B cell (primary cell): ENCODE measurements at regions not wholly inside any gene's neighbourhood (a gene's known extent, or its start where the extent isn't known, plus 50 kb on each side); places are given as distances from the start of the nearest gene placed in this dataset.

Experiments
- ATAC-seq: fragments of 200-7000 bp; cut with Tn5 transposase; one replicate; pipeline ENCODE4 v1.10.0; 2021; ENCODE audit warnings: low read depth, mild to moderate bottlenecking, moderate number of reproducible peaks, moderate library complexity
- CTCF ChIA-PET: fragments of 350-600 bp; sonication (Branson Sonifier 250); formaldehyde crosslinking; loops from one replicate; lab custom pipeline; 2021; ENCODE audit warnings: antibody characterized with exemption, inconsistent platforms; lab: Charles Lee
- POLR2A ChIA-PET: fragments of 350-600 bp; sonication (Branson Sonifier 250); formaldehyde crosslinking; loops from one replicate; lab custom pipeline; 2021; ENCODE audit warnings: antibody characterized with exemption; lab: Charles Lee
- DNase-seq: peaks from one replicate; pipeline ENCODE4 v3.0.0; 2013
- H2AFZ ChIP-seq: 2 replicates; pipeline ENCODE4 v1.6.1; 2012; ENCODE audit warnings: mild to moderate bottlenecking, low read depth, low read length; ENCODE audit not compliant: insufficient read depth, poor library complexity, severe bottlenecking
- H3K27ac ChIP-seq, 2 donors: 1 replicate in 1 of 2; 2 replicates in 1 of 2; pipeline ENCODE4 v1.5.1; 2012 to 2013; ENCODE audit warnings: low read length in 2 of 2, mild to moderate bottlenecking in 2 of 2, moderate library complexity in 1 of 2
- H3K27me3 ChIP-seq, 4 experiments: fragments of 200-600 bp in 1 of 4; sonication (generic) in 1 of 4; replicated peaks in 1 of 4; 1 replicate in 2 of 4; 2 replicates in 2 of 4; pipeline versions ENCODE4 v1.6.1 to v1.7.0; 2013 to 2016; ENCODE audit warnings: low read length in 3 of 4, mild to moderate bottlenecking in 2 of 4, mixed read lengths in 1 of 4, moderate library complexity in 1 of 4; ENCODE audit not compliant: insufficient read depth in 4 of 4, control insufficient read depth in 3 of 4; ENCODE audit errors: control extremely low read depth in 1 of 4
- H3K36me3 ChIP-seq, 2 experiments: replicated peaks in 1 of 2; 1 replicate in 1 of 2; 2 replicates in 1 of 2; pipeline versions ENCODE4 v1.6.1 to v1.7.1; 2013; ENCODE audit warnings: low read length in 1 of 2; ENCODE audit not compliant: insufficient read depth in 2 of 2, control insufficient read depth in 1 of 2; ENCODE audit errors: control extremely low read depth in 1 of 2, extremely low read depth in 1 of 2
- H3K4me1 ChIP-seq, 2 donors: fragments of 200-600 bp in 1 of 2; sonication (generic) in 1 of 2; 1 replicate in 1 of 2; 2 replicates in 1 of 2; pipeline versions ENCODE4 v1.5.1 to v1.6.1; 2013 to 2017; ENCODE audit warnings: low read length in 2 of 2; ENCODE audit not compliant: control insufficient read depth in 2 of 2, insufficient read depth in 2 of 2
- H3K4me2 ChIP-seq: replicated peaks from 2 replicates; pipeline ENCODE3; 2012; ENCODE audit warnings: mild to moderate bottlenecking, low read depth, low read length; ENCODE audit not compliant: poor library complexity, severe bottlenecking
- H3K4me3 ChIP-seq, 5 experiments: fragments of 200-600 bp in 1 of 5; sonication (generic) in 1 of 5; 1 replicate in 3 of 5; 2 replicates in 2 of 5; pipeline versions ENCODE4 v1.5.1 to v1.7.0; 2011 to 2016; ENCODE audit warnings: low read length in 4 of 5, mild to moderate bottlenecking in 4 of 5, low read depth in 2 of 5, control low read depth in 1 of 5, moderate library complexity in 1 of 5; ENCODE audit not compliant: insufficient read depth in 1 of 5; ENCODE audit errors: control extremely low read depth in 1 of 5, extremely low read depth in 1 of 5
- H3K79me2 ChIP-seq: fragments of 200-600 bp; sonication (generic); one replicate; pipeline ENCODE4 v1.6.0; 2016; ENCODE audit warnings: low read length; ENCODE audit not compliant: control insufficient read depth, insufficient read depth
- H3K9ac ChIP-seq: fragments of 200-600 bp; sonication (generic); 2 replicates; pipeline ENCODE4 v1.6.1; 2017; ENCODE audit warnings: mild to moderate bottlenecking, low read length, moderate library complexity
- H3K9me3 ChIP-seq, 3 donors: one replicate each; pipeline versions ENCODE4 v1.6.1 to v1.7.1; 2013; ENCODE audit warnings: low read length in 2 of 3; ENCODE audit not compliant: control insufficient read depth in 2 of 3, insufficient read depth in 1 of 3; ENCODE audit errors: control extremely low read depth in 1 of 3
- H4K20me1 ChIP-seq: 2 replicates; pipeline ENCODE4 v1.6.0; 2012; ENCODE audit warnings: mild to moderate bottlenecking, low read length; ENCODE audit not compliant: insufficient read depth, control insufficient read depth, poor library complexity, severe bottlenecking
- H3K27ac Mint-ChIP-seq: one replicate; pipeline ENCODE4 v1.8.0; 2021; ENCODE audit warnings: mixed read lengths
- H3K27me3 Mint-ChIP-seq: one replicate; pipeline ENCODE4 v1.8.0; 2021; ENCODE audit warnings: mixed read lengths
- H3K4me1 Mint-ChIP-seq: one replicate; pipeline ENCODE4 v1.8.0; 2021; ENCODE audit warnings: mixed read lengths
- H3K4me3 Mint-ChIP-seq: one replicate; pipeline ENCODE4 v1.8.0; 2021; ENCODE audit warnings: mixed read lengths
- H3K9me3 Mint-ChIP-seq: one replicate; pipeline ENCODE4 v1.8.0; 2022; ENCODE audit warnings: mixed read lengths; ENCODE audit not compliant: insufficient read depth
- EZH2 ChIP-seq: IDR thresholded peaks from 2 replicates; pipeline ENCODE4 v1.6.1; 2012; ENCODE audit warnings: borderline replicate concordance, low read depth, mild to moderate bottlenecking, moderate library complexity, low read length; ENCODE audit not compliant: insufficient read depth, poor library complexity, severe bottlenecking
- WGBS: methylation state at CpG from one replicate; pipeline ENCODE4 v1.1.5; 2013; ENCODE audit warnings: missing lambda C conversion rate; ENCODE audit not compliant: insufficient coverage; 5-methylcytosine and 5-hydroxymethylcytosine counted together
- intact Hi-C: fragments of 100-400 bp; cut with micrococcal nuclease; formaldehyde crosslinking; loops from one replicate; pipeline ENCODE4 v1.10.0; 2022
- TF ChIP-seq, protein P1 (sequence below): fragments of 200-600 bp; IDR thresholded peaks from one replicate; pipeline ENCODE4 v1.8.0; 2022; ENCODE audit warnings: antibody characterized with exemption, mild to moderate bottlenecking

DNA sequence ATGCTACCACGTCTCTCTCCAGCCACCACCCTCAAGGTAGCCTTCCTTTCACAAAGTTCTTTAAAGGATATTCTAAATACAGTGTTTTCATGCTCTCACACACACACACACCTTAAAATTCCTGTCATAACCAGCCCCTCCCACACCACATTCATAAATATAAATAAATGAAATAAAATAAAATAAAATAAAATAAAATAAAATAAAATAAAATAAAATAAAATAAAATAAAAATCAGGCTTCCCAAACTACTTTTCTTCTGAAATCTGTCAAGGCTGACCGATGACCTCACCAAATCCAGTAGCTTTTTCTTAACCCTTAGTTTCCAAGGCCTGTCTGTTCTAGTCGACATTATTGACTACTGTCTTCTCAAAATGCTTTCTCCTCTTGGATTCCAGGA, 378.4 kb downstream of the SEC23A start:
- no peak for DNase-seq
- POLR2A ChIA-PET = no interaction called here
- H4K20me1 ChIP-seq = no peaks in the 10 kb centered on the region
- H3K9me3 ChIP-seq = no peaks in the 10 kb centered on the region
- no peak overlapping the region for H3K27ac Mint-ChIP-seq
- no peak overlapping the region for H2AFZ ChIP-seq
- no peaks in the 10 kb centered on the region for H3K36me3 ChIP-seq
- H3K27ac ChIP-seq = no peak overlapping the region
- CTCF ChIA-PET = interaction anchor here (1.2 kb wide), 1 partner anchor 290 kb away, joined by 4 read pairs; no protein-coding TSS in a partner anchor
- no peaks in the 10 kb centered on the region for H3K27me3 ChIP-seq
- H3K4me3 ChIP-seq = no peak overlapping the region
- ATAC-seq = no peak
- H3K9me3 Mint-ChIP-seq = no peaks in the 10 kb centered on the region
- H3K4me1 Mint-ChIP-seq = no peaks in the 10 kb centered on the region
- WGBS = 90% methylated on average over 3 of the region's 3 CpGs
- H3K79me2 ChIP-seq = no peaks in the 10 kb centered on the region
- no peaks in the 10 kb centered on the region for H3K27me3 Mint-ChIP-seq
- H3K4me1 ChIP-seq = no peaks in the 10 kb centered on the region
- no peak for TF ChIP-seq EZH2
- TF ChIP-seq, protein P1, sequence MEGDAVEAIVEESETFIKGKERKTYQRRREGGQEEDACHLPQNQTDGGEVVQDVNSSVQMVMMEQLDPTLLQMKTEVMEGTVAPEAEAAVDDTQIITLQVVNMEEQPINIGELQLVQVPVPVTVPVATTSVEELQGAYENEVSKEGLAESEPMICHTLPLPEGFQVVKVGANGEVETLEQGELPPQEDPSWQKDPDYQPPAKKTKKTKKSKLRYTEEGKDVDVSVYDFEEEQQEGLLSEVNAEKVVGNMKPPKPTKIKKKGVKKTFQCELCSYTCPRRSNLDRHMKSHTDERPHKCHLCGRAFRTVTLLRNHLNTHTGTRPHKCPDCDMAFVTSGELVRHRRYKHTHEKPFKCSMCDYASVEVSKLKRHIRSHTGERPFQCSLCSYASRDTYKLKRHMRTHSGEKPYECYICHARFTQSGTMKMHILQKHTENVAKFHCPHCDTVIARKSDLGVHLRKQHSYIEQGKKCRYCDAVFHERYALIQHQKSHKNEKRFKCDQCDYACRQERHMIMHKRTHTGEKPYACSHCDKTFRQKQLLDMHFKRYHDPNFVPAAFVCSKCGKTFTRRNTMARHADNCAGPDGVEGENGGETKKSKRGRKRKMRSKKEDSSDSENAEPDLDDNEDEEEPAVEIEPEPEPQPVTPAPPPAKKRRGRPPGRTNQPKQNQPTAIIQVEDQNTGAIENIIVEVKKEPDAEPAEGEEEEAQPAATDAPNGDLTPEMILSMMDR = no peak
- H3K4me2 ChIP-seq = no peak overlapping the region
- no peak overlapping the region for H3K9ac ChIP-seq
- intact Hi-C loops = loop anchor here (10.0 kb wide), 1 partner anchor 290 kb away; no protein-coding TSS in a partner anchor
- H3K4me3 Mint-ChIP-seq = no peak overlapping the region

DNA sequence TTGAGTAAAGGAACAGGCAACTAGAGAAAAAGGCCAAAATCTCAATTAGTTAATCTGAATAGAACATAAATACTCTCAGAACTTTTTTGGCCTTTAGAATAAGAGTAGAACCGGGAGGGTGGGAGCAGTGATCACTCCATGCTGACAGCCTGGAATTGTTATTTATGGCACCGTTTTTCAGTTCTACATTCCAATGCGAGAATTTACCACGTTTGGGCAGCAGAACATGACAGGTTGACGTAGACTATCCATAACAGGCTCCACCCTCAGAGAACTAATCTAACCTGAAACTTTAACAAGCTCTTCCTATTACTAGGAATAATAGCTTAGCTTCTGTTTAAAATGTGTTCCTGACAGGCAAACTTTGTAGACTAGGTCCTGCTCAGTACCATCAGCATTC, 379.1 kb downstream of the SEC23A start:
- Mint-ChIP-seq H3K4me3 (no peak overlapping the region), H3K27me3 (no peaks in the 10 kb centered on the region), H3K27ac (no peak overlapping the region), H3K9me3 (no peaks in the 10 kb centered on the region), H3K4me1 (no peaks in the 10 kb centered on the region)
- DNase-seq (no peak), ATAC-seq (no peak)
- CTCF ChIA-PET = interaction anchor here (1.2 kb wide), 1 partner anchor 291 kb away, joined by 4 read pairs; no protein-coding TSS in a partner anchor
- H2AFZ ChIP-seq = no peak overlapping the region
- H3K79me2 ChIP-seq = no peaks in the 10 kb centered on the region
- H3K27me3 ChIP-seq = no peaks in the 10 kb centered on the region
- H3K9me3 ChIP-seq = no peaks in the 10 kb centered on the region
- H3K4me3 ChIP-seq = no peak overlapping the region
- POLR2A ChIA-PET = no interaction called here
- no peak overlapping the region for H3K9ac ChIP-seq
- WGBS = 93% methylated on average over 2 of the region's 5 CpGs
- H3K4me1 ChIP-seq = no peaks in the 10 kb centered on the region
- H3K4me2 ChIP-seq = no peak overlapping the region
- no peak overlapping the region for H3K27ac ChIP-seq
- no peaks in the 10 kb centered on the region for H4K20me1 ChIP-seq
- TF ChIP-seq, protein P1 = no peak
- TF ChIP-seq EZH2 = no peak
- no peaks in the 10 kb centered on the region for H3K36me3 ChIP-seq
- intact Hi-C loops = loop anchor here (10.0 kb wide), 1 partner anchor 291 kb away; no protein-coding TSS in a partner anchor
